ENCODE measurements at regions not wholly inside any gene's neighbourhood (a gene's known extent, or its start where the extent isn't known, plus 50 kb on each side); places are given as distances from the start of the nearest gene placed in this dataset.
A peak's percentile ranks its signal among the peaks of the same experiment; 100 is the strongest.
"Not testable (repeated sequence)": the region's sequence is repeated elsewhere in the genome, so short reads cannot be mapped to it uniquely, and the experiment has no call there.

- no peak overlapping the region for H3K4me3 Mint-ChIP-seq
- peaks cover 13% of the 10 kb centered on the region for H3K27me3 Mint-ChIP-seq
- no peak overlapping the region for H3K27ac Mint-ChIP-seq
- H3K36me3 Mint-ChIP-seq (ENCODE audit: low read depth): no peaks in the 10 kb centered on the region
- no peak for DNase-seq
- peaks cover 4% of the 10 kb centered on the region for H3K4me1 Mint-ChIP-seq (ENCODE audit: low read depth)
- H3K9me3 Mint-ChIP-seq: peaks cover 13% of the 10 kb centered on the region
Measured at GRCh38 chr10:32217216-32217615, 129.7 kb downstream of the EPC1 start.

- not testable (repeated sequence) for H3K4me1 Mint-ChIP-seq (ENCODE audit: low read depth); DNase-seq; H3K4me3 Mint-ChIP-seq; H3K27ac Mint-ChIP-seq; H3K36me3 Mint-ChIP-seq (ENCODE audit: low read depth); H3K9me3 Mint-ChIP-seq
- peaks cover 13% of the 10 kb centered on the region for H3K27me3 Mint-ChIP-seq
Measured at GRCh38 chr10:32213838-32214237, 133.1 kb downstream of the EPC1 start.

DNA sequence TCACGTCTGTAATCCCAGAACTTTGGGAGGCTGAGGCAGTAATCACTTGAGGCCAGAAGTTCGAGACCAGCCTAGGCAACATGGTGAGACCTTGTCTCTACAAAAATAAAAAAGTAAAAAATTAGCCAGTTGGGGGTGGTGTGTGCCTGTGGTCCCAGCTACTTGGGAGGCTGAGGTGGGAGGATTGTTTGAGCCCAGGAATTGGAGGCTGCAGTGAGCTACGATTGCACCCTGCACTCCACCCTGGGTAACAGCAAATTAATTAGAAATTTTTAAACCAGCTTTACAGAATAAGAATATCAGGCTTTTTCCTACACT, 136.0 kb downstream of the EPC1 start:
- Mint-ChIP-seq H3K9me3 (no peaks in the 10 kb centered on the region), H3K36me3 (ENCODE audit: low read depth) (no peaks in the 10 kb centered on the region), H3K4me1 (ENCODE audit: low read depth) (peaks cover 1% of the 10 kb centered on the region), H3K27me3 (peaks cover 4% of the 10 kb centered on the region), H3K4me3 (no peak overlapping the region), H3K27ac (no peak overlapping the region)
- DNase-seq: no peak

DNA sequence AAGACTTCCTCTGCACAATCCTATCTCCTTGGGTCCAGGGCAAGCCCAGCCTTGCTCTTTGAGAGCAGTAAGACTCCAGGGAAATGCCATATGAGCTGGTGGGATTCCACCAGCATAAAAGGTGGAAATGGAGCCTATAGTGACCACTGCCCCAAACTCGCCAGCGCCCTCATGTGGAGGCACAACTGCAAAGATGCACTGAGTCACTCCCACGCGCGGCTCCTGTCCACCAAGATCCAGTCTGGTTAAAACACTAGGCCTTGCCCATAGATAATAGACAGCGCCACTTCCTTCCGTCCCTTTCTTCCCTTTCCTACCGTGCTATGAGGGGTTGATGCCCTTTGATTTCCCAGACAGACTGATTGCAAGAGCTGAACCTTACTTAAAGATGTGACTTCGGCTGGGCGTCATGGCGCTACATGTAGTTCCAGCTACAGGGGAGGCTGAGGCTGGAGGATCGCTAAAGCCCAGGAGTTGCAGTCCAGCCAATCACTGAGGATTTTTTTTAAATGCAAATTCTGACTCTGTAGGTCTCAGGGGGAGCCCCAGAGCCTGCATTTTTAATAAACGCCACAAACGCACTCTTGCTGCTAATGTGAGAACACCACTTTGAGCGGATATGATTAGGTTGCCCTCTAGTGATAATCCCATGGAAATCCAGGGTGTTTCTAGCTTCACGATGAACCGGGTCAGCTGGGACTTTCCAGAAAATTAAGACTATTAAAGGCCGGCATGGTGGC, 136.5 kb downstream of the EPC1 start:
- no peak for DNase-seq
- no peak overlapping the region for H3K4me3 Mint-ChIP-seq
- H3K4me1 Mint-ChIP-seq (ENCODE audit: low read depth): peaks cover 1% of the 10 kb centered on the region
- H3K27me3 Mint-ChIP-seq: peaks cover 4% of the 10 kb centered on the region
- no peak overlapping the region for H3K27ac Mint-ChIP-seq
- H3K9me3 Mint-ChIP-seq: no peaks in the 10 kb centered on the region
- H3K36me3 Mint-ChIP-seq (ENCODE audit: low read depth): no peaks in the 10 kb centered on the region

GRCh38 chr10:32208005-32208404, 139.0 kb downstream of the EPC1 start:
- H3K4me1 Mint-ChIP-seq (ENCODE audit: low read depth); DNase-seq; H3K27ac Mint-ChIP-seq; H3K36me3 Mint-ChIP-seq (ENCODE audit: low read depth); H3K27me3 Mint-ChIP-seq; H3K4me3 Mint-ChIP-seq; H3K9me3 Mint-ChIP-seq: not testable (repeated sequence)

- H3K4me1 Mint-ChIP-seq (ENCODE audit: low read depth): no peaks in the 10 kb centered on the region
- H3K36me3 Mint-ChIP-seq (ENCODE audit: low read depth): no peaks in the 10 kb centered on the region
- peak; percentile 69 for DNase-seq
- H3K27me3 Mint-ChIP-seq: no peaks in the 10 kb centered on the region
- no peak overlapping the region for H3K27ac Mint-ChIP-seq
- no peaks in the 10 kb centered on the region for H3K9me3 Mint-ChIP-seq
- H3K4me3 Mint-ChIP-seq: no peak overlapping the region
Measured at GRCh38 chr10:32207544-32207943, 139.4 kb downstream of the EPC1 start.

- Mint-ChIP-seq H3K9me3 (no peaks in the 10 kb centered on the region), H3K27ac (no peak overlapping the region), H3K4me1 (ENCODE audit: low read depth) (no peaks in the 10 kb centered on the region), H3K4me3 (no peak overlapping the region), H3K36me3 (ENCODE audit: low read depth) (no peaks in the 10 kb centered on the region), H3K27me3 (no peaks in the 10 kb centered on the region)
- no peak for DNase-seq
Measured at GRCh38 chr10:32205670-32206069, 141.3 kb downstream of the EPC1 start.

DNA sequence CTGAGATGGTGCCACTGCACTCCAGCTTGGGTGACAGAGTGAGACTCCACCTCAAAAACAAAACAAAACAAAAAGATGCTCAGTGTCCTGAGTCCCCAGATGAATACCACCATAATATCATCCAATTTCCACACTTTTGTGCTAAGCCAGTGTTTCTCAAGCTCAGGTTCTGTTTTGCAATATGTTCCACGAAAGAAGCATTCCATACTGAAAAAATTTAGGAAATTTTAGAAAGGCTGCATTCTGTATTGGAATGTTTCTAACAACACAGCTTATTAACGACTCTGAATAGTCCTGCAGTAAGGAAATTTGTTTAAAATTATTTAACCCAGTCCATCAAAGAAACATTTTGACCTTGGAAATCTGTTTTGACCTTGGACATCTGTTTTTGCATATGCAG, 142.4 kb downstream of the EPC1 start:
- Mint-ChIP-seq H3K27ac (no peak overlapping the region), H3K9me3 (no peaks in the 10 kb centered on the region), H3K4me1 (ENCODE audit: low read depth) (no peaks in the 10 kb centered on the region), H3K4me3 (no peak overlapping the region), H3K36me3 (ENCODE audit: low read depth) (no peaks in the 10 kb centered on the region), H3K27me3 (no peaks in the 10 kb centered on the region)
- no peak for DNase-seq

- no peak overlapping the region for H3K27ac Mint-ChIP-seq
- no peak overlapping the region for H3K4me3 Mint-ChIP-seq
- no peaks in the 10 kb centered on the region for H3K9me3 Mint-ChIP-seq
- no peaks in the 10 kb centered on the region for H3K4me1 Mint-ChIP-seq (ENCODE audit: low read depth)
- no peaks in the 10 kb centered on the region for H3K36me3 Mint-ChIP-seq (ENCODE audit: low read depth)
- no peak for DNase-seq
- H3K27me3 Mint-ChIP-seq: no peaks in the 10 kb centered on the region
Measured at GRCh38 chr10:32199714-32200394, 143.6 kb upstream of the KIF5B start.

DNA sequence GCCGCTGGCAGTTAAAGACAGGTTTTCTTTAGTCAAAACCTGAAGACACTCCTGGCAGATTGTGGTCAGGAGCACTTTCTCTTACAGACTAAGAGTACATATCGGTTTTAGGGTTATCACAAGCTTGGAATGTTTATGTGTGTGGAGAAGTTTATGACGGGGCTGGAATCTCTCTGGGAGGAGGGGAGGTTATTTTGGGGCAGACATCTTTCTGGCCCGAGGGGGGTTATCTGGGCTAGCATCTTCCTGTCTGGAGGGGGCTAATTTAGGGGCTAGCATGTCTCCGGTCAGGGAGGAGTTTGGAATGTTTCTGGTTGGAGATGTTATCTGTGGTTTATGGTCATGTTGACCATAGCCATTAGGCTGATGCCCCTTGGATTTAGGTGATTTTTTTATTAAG, 141.2 kb upstream of the KIF5B start:
- Mint-ChIP-seq H3K9me3 (no peaks in the 10 kb centered on the region), H3K4me3 (no peak overlapping the region), H3K36me3 (ENCODE audit: low read depth) (no peaks in the 10 kb centered on the region), H3K4me1 (ENCODE audit: low read depth) (no peaks in the 10 kb centered on the region), H3K27me3 (no peaks in the 10 kb centered on the region), H3K27ac (no peak overlapping the region)
- no peak for DNase-seq

DNA sequence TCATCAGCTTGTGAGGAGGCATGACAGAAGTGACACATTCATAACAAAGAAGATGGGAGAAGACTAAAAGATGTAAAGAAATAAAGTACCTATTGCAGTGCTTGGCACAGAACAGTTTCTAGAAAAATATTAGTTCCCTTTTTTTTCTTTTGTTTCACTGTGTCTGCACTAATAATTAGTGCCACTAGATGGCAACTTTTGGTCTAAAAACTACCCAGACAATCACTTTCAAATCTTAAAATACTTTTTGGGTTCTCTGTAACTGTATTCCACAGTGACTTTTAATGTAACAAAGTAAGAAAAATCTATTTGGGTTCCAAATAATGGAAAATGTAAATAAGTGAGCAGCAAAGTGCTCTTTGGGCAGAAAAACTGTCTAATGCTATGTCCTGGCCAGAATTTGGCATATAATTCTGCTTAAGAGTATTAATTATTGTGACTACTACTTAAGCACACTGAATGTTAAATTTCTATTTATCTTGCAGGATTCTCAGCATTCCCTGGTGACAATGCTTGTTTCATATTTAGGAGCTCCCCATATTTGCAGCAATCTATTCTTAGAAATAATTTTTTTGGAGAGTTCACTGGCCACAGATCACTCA, 134.8 kb upstream of the KIF5B start:
- H3K9me3 Mint-ChIP-seq: no peaks in the 10 kb centered on the region
- H3K36me3 Mint-ChIP-seq (ENCODE audit: low read depth): no peaks in the 10 kb centered on the region
- H3K4me3 Mint-ChIP-seq: no peak overlapping the region
- DNase-seq: no peak
- no peak overlapping the region for H3K27ac Mint-ChIP-seq
- H3K27me3 Mint-ChIP-seq: no peaks in the 10 kb centered on the region
- H3K4me1 Mint-ChIP-seq (ENCODE audit: low read depth): peaks cover 4% of the 10 kb centered on the region

DNA sequence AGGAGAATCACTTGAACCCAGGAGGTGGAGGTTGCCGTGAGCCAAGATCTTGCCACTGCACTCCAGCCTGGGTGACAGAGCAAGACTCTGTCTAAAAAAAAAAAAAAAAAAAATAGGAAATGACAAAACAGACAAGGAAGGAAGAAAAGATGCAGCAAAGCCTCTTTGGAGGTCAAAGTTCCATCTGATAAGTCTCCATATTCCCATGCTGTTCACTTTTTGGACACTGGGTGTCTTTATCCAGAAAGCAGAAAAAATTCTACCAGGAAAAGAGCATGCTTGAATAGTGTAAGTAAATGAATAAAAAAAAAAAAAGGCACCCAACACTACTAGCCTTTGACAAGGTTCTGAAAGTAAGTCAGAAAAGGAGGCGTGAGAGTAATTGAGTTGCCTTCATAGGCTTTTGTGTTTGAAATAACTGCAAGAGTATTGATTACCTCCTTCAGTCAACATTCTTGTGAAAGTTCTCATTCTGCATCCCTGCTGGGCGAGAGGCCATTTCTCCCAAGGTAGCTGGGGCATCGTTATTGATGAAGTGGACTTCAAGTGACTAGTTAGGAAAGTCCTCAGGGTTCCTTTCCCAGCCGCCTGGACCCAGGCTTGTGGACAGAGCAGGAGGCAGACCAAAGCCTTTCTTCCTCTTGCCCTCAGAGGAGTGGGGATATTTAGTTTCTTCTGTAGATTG, 133.3 kb upstream of the KIF5B start:
- H3K9me3 Mint-ChIP-seq: no peaks in the 10 kb centered on the region
- H3K27me3 Mint-ChIP-seq: no peaks in the 10 kb centered on the region
- H3K36me3 Mint-ChIP-seq (ENCODE audit: low read depth): no peaks in the 10 kb centered on the region
- peaks cover 4% of the 10 kb centered on the region for H3K4me1 Mint-ChIP-seq (ENCODE audit: low read depth)
- no peak for DNase-seq
- H3K4me3 Mint-ChIP-seq: no peak overlapping the region
- H3K27ac Mint-ChIP-seq: no peak overlapping the region

- not testable (repeated sequence) for H3K4me1 Mint-ChIP-seq (ENCODE audit: low read depth); H3K36me3 Mint-ChIP-seq (ENCODE audit: low read depth); H3K27ac Mint-ChIP-seq; H3K27me3 Mint-ChIP-seq; DNase-seq; H3K4me3 Mint-ChIP-seq; H3K9me3 Mint-ChIP-seq
Measured at GRCh38 chr10:32188601-32189000, 132.4 kb upstream of the KIF5B start.

GRCh38 chr10:32187686-32188085, 131.5 kb upstream of the KIF5B start:
- H3K9me3 Mint-ChIP-seq: no peaks in the 10 kb centered on the region
- DNase-seq: no peak
- H3K36me3 Mint-ChIP-seq (ENCODE audit: low read depth): no peaks in the 10 kb centered on the region
- H3K27ac Mint-ChIP-seq: no peak overlapping the region
- H3K4me3 Mint-ChIP-seq: no peak overlapping the region
- peaks cover 4% of the 10 kb centered on the region for H3K4me1 Mint-ChIP-seq (ENCODE audit: low read depth)
- H3K27me3 Mint-ChIP-seq: no peaks in the 10 kb centered on the region

DNA sequence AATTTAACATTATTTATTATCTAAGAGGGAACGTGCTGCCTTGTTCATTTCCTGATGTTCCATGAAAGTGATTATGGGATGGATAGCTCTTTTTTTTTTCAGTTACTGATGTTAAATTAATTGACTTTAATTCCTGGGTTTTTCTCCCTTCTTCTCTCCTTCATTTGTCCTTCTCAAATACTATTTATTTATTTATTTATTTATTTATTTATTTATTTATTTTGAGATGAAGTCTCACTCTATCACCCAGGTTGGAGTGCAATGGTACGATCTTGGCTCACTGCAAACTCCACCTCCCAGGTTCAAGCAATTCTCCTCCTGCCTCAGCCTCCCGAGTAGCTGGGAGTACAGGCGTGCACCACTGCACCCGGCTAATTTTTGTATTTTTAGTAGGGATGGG, 127.4 kb upstream of the KIF5B start:
- H3K36me3 Mint-ChIP-seq (ENCODE audit: low read depth); H3K27ac Mint-ChIP-seq; H3K4me1 Mint-ChIP-seq (ENCODE audit: low read depth); H3K27me3 Mint-ChIP-seq; DNase-seq; H3K4me3 Mint-ChIP-seq; H3K9me3 Mint-ChIP-seq: not testable (repeated sequence)
